NCI-H524 (cell line): ENCODE measurements at regions not wholly inside any gene's neighbourhood (a gene's known extent, or its start where the extent isn't known, plus 50 kb on each side); places are given as distances from the start of the nearest gene placed in this dataset.
A peak's percentile ranks its signal among the peaks of the same experiment; 100 is the strongest.

Source experiments
- DNase-seq, 2 experiments: peaks; one replicate each; lab custom pipeline; 2025; lab: John Stamatoyannopoulos, UW

DNA sequence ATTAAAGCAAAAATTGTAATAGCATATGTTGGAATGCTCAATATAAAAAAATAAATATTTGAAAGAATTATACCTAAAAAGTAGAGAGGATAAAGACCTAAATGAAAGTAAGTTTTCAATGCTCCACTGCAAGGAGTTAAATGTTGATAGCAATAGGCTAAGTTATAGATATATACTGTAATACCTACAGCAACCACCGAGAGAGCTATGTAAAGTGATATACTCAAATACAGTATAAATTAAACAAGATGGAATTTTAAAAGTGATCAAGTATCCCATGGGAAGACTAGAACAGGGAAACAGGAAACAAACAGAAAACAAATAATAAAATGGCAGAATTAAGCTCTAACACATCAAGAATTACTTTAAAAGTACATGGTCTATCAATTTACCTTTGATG is 73.9 kb downstream of the CASP3 start:
- no peak for DNase-seq

DNA sequence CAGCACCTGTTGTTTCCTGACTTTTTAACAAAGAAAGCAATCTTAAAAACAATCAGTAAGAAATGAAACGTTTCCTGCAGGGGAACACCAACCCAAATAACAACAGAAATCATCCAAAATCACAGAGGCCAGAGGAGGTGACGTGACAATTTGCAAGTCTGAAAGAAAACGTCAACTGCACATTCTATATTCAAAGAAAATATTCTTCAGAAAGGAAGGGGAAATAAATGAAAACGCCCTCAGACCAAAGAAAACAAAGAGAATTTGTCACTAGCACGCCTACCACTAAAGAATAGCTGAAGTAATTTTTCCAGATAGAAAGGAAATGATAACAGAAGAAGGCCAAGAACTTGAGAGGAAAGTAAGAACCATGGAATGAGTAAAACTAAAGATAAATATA is 74.4 kb downstream of the CASP3 start:
- no peak for DNase-seq

- DNase-seq, result no peak
Observed at GRCh38 chr4:184573701-184574100, 75.5 kb downstream of the CASP3 start.

DNA sequence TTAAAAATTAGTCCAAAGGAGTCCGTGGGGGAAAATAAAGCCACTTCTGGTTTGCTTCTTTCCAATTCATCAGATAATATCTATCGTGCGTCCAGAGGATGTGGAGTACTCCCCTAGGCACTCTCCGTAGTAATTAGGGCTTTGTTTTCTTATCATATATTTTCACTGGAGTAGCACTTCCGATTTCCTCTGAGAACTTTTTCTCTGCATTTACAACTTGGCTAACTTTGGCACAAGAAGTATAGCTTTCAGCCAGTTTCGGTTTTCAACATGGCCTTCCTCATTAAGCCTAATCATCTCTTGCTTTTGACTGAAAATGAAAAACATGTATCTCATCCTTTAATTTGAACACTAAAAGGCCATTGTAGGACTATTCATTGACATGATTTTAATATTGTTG is 80.5 kb downstream of the CASP3 start:
- no peak for DNase-seq

- DNase-seq, result no peak
Observed at GRCh38 chr4:184563621-184564020, 85.6 kb downstream of the CASP3 start.

DNA sequence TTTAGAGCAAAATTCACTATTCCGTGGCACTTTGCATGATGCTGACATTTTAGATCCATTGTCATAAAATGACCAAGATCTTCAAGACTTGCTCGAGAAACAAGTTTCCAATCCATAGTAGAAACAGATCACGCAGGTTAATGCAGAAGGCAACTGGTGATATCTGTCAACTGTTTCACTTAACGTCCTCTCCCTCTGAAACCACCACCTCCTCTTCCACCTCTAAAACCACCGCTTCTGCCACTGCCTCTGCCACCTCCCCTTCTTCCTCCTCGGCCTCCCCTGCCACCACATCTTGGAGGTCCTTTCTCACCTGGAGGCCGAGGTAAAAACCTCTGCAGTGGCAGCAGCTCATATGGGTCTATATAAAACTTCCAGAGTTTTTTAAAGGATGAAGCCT is 84.6 kb upstream of the IRF2 start:
- no peak for DNase-seq

DNA sequence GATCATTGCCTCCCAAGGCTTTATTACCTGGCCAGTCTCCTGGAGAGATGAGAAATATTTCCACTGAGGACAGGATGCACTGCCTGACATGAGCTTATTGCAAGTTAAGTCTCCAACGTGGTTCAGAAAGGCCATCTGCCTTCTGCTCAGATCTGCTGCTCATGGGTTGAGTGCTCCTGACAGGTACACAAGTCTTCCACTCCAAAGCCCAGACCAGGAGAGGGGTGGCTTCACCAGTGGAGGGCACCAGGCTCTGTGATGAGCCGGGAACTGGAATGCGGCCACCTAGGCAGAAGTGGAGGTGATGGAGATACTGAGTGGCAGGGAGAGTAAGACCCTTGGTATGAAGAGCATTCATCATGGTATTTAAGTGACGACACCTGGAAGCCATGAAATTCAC is 79.5 kb upstream of the IRF2 start:
- no peak for DNase-seq

DNA sequence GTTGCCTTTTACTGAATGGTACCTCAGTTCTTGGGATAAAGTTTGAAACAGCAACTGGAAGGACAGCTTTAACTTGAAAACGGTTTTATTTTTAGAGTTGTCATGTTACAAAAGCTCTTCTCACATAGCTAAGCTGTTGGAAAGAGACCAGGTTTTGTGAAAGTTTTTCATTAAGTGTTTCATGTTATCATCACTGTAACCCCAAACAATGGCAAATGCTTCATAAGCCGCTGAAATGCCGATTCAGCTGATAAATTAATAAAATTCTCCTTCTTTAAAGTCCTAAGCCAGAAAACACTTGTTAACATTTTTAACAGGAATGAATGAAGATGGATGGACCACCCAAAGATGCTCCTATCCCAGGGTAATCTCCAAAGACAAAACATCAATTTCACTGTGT is 76.1 kb upstream of the IRF2 start:
- DNase-seq, result no peak

- no peak for DNase-seq
Observed at GRCh38 chr4:184548648-184549341, 74.4 kb upstream of the IRF2 start.

GRCh38 chr4:184548316-184548647 is 73.9 kb upstream of the IRF2 start:
- DNase-seq, result no peak

DNA sequence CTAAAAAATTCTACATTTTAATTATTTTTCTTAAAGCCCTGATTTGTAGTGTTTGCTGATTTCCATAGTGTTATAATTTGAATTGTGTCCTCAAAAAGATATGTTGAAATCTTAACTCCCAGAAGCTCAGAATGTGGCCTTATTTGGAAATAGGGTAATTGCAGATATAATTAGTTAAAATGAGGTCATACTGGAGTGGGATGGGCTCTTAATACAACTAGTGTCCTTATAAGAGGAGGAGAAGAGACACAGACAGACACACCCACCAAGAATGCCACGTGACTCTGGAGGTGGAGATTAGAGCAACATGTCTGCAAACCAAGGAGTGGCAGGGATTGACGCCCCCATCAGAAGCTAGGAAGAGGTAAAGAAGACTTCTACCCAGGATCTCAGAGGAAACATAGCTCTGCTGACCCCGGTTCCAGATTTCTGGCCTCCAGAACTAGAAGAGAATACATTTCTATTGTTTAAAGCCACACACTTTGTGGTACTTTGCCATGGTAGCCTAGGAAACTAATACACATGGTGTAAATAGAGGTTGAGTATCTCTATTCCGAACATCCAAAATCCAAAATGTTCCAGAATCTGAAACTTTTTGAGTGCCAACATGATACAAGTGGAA is 70.5 kb upstream of the IRF2 start:
- no peak for DNase-seq

- no peak for DNase-seq
Observed at GRCh38 chr4:184541907-184542306, 67.6 kb upstream of the IRF2 start.

GRCh38 chr4:184540307-184540706 is 66.0 kb upstream of the IRF2 start:
- DNase-seq, result no peak

DNA sequence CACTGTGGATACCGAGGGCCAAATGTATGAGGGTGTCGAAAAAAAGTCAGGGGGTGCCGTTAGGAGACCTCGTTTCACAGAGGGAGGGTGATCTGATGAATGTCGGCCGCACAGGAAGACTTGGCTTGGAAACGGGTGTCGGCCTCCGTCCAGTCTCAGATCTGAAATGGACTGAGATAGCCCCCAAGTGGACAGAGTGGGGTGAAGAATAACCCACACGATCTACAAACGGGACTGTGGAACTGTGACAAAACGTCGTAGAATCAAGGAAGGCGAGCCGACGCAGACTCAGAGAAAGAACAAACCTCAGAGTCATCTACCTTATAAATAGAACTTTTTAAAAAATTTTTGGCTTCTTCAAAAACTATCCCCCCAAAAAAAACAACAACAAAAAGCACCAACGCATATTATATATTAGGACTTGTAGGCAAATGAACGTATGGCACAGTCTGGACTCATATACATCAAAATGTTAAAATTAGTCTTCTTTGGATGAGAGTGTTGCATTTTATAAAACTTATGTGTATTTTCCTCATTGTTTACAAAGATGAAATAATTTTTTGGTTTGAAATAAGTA is 63.8 kb upstream of the IRF2 start:
- peak; percentile 56 to 78 for DNase-seq

- peak; percentile 90 to 91 for DNase-seq
Observed at GRCh38 chr4:184537269-184538022, 63.1 kb upstream of the IRF2 start.

GRCh38 chr4:184536881-184537248 is 62.5 kb upstream of the IRF2 start:
- DNase-seq, result no peak

GRCh38 chr4:184536065-184536880 is 61.9 kb upstream of the IRF2 start:
- no peak for DNase-seq

- no peak for DNase-seq
Observed at GRCh38 chr4:184534511-184535391, 60.4 kb upstream of the IRF2 start.

- no peak for DNase-seq
Observed at GRCh38 chr4:184533908-184534307, 59.6 kb upstream of the IRF2 start.

GRCh38 chr4:184531008-184531407 is 56.7 kb upstream of the IRF2 start:
- no peak for DNase-seq

- no peak for DNase-seq
Observed at GRCh38 chr4:184529283-184529682, 54.9 kb upstream of the IRF2 start.
